Nephron (organoid): ENCODE measurements at regions not wholly inside any gene's neighbourhood (a gene's known extent, or its start where the extent isn't known, plus 50 kb on each side); places are given as distances from the start of the nearest gene placed in this dataset.
A peak's percentile ranks its signal among the peaks of the same experiment; 100 is the strongest.

Experiments used
- H3K27ac Mint-ChIP-seq, 3 experiments: 2 replicates each; pipeline ENCODE4 v1.8.0; 2020; ENCODE audit warnings: mixed read lengths in 3 of 3, mild to moderate bottlenecking in 2 of 3, moderate library complexity in 1 of 3
- H3K27me3 Mint-ChIP-seq: 2 replicates; pipeline ENCODE4 v1.8.0; 2021; ENCODE audit warnings: low read depth, mild to moderate bottlenecking, moderate library complexity, mixed read lengths
- H3K36me3 Mint-ChIP-seq: 2 replicates; pipeline ENCODE4 v1.8.0; 2020; ENCODE audit warnings: low read depth, mixed read lengths
- H3K4me1 Mint-ChIP-seq: 2 replicates; pipeline ENCODE4 v1.8.0; 2020; ENCODE audit warnings: mixed read lengths
- H3K4me3 Mint-ChIP-seq, 3 experiments: 2 replicates each; pipeline ENCODE4 v1.8.0; 2020; ENCODE audit warnings: mild to moderate bottlenecking in 3 of 3, mixed read lengths in 3 of 3, moderate library complexity in 2 of 3
- H3K9me3 Mint-ChIP-seq: 2 replicates; pipeline ENCODE4 v1.8.0; 2020; ENCODE audit warnings: mixed read lengths
- CTCF ChIP-seq, 3 experiments: fragments of 200-600 bp; sonication (generic); IDR thresholded peaks; one replicate each; pipeline ENCODE4 v1.5.0; 2021; ENCODE audit warnings: antibody characterized with exemption in 3 of 3; ENCODE audit not compliant: unreplicated experiment in 3 of 3

GRCh38 chr12:63406781-63407180 is 255.8 kb upstream of the AVPR1A start:
- Mint-ChIP-seq H3K4me3 (no peak overlapping the region), H3K4me1 (no peaks in the 10 kb centered on the region), H3K27ac (no peak overlapping the region), H3K9me3 (peaks cover 8% of the 10 kb centered on the region), H3K36me3 (no peaks in the 10 kb centered on the region), H3K27me3 (no peaks in the 10 kb centered on the region)
- no peak for TF ChIP-seq CTCF (IDR thresholded peaks at IDR 0.05; ENCODE audit: unreplicated experiment in 3 of 3)

GRCh38 chr12:63404611-63405010 is 253.6 kb upstream of the AVPR1A start:
- no peak overlapping the region for H3K4me3 Mint-ChIP-seq
- H3K9me3 Mint-ChIP-seq = peaks cover 8% of the 10 kb centered on the region
- no peak for TF ChIP-seq CTCF (IDR thresholded peaks at IDR 0.05; ENCODE audit: unreplicated experiment in 3 of 3)
- H3K36me3 Mint-ChIP-seq = no peaks in the 10 kb centered on the region
- no peaks in the 10 kb centered on the region for H3K27me3 Mint-ChIP-seq
- no peak overlapping the region for H3K27ac Mint-ChIP-seq
- peaks cover 8% of the 10 kb centered on the region for H3K4me1 Mint-ChIP-seq

DNA sequence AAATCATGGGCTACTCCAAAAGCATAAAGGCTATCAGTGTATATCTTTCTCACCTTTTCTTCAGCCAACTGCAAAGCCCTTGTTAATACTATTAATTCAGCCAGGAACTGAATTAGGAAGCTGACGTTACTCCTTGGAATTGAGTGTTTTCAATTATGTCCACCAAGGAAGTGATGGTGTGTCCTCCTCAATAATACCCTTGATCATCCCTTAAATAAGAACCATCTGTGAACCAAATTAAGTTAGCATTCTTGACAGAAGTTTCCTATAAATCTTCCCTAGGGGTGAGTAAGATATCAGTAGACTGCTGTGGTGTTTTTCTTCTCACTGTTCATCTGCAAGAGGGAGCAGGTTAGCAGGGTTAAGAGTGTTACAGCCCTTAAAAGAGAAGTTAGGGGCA is 252.3 kb upstream of the AVPR1A start:
- peaks cover 8% of the 10 kb centered on the region for H3K4me1 Mint-ChIP-seq
- no peak for TF ChIP-seq CTCF (IDR thresholded peaks at IDR 0.05; ENCODE audit: unreplicated experiment in 3 of 3)
- H3K9me3 Mint-ChIP-seq = peaks cover 8% of the 10 kb centered on the region
- no peaks in the 10 kb centered on the region for H3K27me3 Mint-ChIP-seq
- no peaks in the 10 kb centered on the region for H3K36me3 Mint-ChIP-seq
- H3K27ac Mint-ChIP-seq = peak overlapping the region in 1 of 3 experiments; percentile 39
- no peak overlapping the region for H3K4me3 Mint-ChIP-seq

- Mint-ChIP-seq H3K4me3 (no peak overlapping the region), H3K4me1 (peaks cover 8% of the 10 kb centered on the region), H3K27me3 (no peaks in the 10 kb centered on the region), H3K36me3 (no peaks in the 10 kb centered on the region), H3K27ac (peak overlapping the region; percentile 69 to 86 (median 78)), H3K9me3 (peaks cover 3% of the 10 kb centered on the region)
- no peak for TF ChIP-seq CTCF (IDR thresholded peaks at IDR 0.05; ENCODE audit: unreplicated experiment in 3 of 3)
Measured at GRCh38 chr12:63400718-63401117, 249.7 kb upstream of the AVPR1A start.

GRCh38 chr12:63400318-63400717 is 249.3 kb upstream of the AVPR1A start:
- no peaks in the 10 kb centered on the region for H3K36me3 Mint-ChIP-seq
- no peak for TF ChIP-seq CTCF (IDR thresholded peaks at IDR 0.05; ENCODE audit: unreplicated experiment in 3 of 3)
- H3K4me1 Mint-ChIP-seq = peaks cover 8% of the 10 kb centered on the region
- H3K9me3 Mint-ChIP-seq = peaks cover 3% of the 10 kb centered on the region
- peak overlapping the region in 1 of 3 experiments; percentile 69 for H3K27ac Mint-ChIP-seq
- H3K4me3 Mint-ChIP-seq = no peak overlapping the region
- no peaks in the 10 kb centered on the region for H3K27me3 Mint-ChIP-seq

GRCh38 chr12:63397807-63398206 is 246.8 kb upstream of the AVPR1A start:
- no peaks in the 10 kb centered on the region for H3K36me3 Mint-ChIP-seq
- H3K27me3 Mint-ChIP-seq = no peaks in the 10 kb centered on the region
- H3K4me3 Mint-ChIP-seq = no peak overlapping the region
- H3K27ac Mint-ChIP-seq = no peak overlapping the region
- H3K4me1 Mint-ChIP-seq = peaks cover 8% of the 10 kb centered on the region
- peaks cover 3% of the 10 kb centered on the region for H3K9me3 Mint-ChIP-seq
- no peak for TF ChIP-seq CTCF (IDR thresholded peaks at IDR 0.05; ENCODE audit: unreplicated experiment in 3 of 3)
